ENCODE measurements at regions not wholly inside any gene's neighbourhood (a gene's known extent, or its start where the extent isn't known, plus 50 kb on each side); places are given as distances from the start of the nearest gene placed in this dataset.

DNA sequence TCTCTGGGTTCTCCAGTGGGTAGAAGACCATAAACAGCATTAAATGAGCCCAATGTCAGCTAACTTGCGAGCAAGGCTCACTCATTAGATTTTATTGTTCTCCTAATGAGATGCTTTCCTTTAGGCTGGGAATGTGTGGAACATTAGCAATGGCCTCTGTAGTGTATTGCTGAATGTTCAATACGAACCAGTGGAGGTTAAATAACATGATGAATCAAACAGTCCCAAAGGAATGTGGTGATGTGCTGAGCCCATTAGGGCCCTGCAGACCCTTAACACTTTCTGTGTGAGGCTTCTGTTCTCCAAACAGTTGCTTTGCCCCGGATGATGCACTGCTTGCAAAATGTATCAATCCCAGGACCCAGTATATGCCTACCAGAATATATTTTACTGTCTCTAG lies 225.5 kb downstream of the ATG4C start:
- Histone ChIP-seq H4K20me1 (ENCODE audit: insufficient read depth) (no peaks in the 10 kb centered on the region), H3K4me3 (IDR thresholded peaks at IDR 0.05; ENCODE audit: insufficient read depth, low read depth, low read length) (no peak overlapping the region), H3K4me1 (ENCODE audit: low read depth, poor library complexity, severe bottlenecking) (no peaks in the 10 kb centered on the region), H3K36me3 (ENCODE audit: insufficient read depth) (no peaks in the 10 kb centered on the region), H3K27ac (no peak overlapping the region), H3K9ac (no peak overlapping the region), H3K79me2 (ENCODE audit: insufficient read depth, low read depth) (no peaks in the 10 kb centered on the region), H3K27me3 (ENCODE audit: insufficient read depth, low read depth) (no peaks in the 10 kb centered on the region), H2AFZ (ENCODE audit: low read depth) (no peak overlapping the region), H3K4me2 (no peak overlapping the region)
- TF ChIP-seq CTCF (conservative IDR thresholded peaks at IDR 0.05; ENCODE audit: low read depth, low read length): no peak

DNA sequence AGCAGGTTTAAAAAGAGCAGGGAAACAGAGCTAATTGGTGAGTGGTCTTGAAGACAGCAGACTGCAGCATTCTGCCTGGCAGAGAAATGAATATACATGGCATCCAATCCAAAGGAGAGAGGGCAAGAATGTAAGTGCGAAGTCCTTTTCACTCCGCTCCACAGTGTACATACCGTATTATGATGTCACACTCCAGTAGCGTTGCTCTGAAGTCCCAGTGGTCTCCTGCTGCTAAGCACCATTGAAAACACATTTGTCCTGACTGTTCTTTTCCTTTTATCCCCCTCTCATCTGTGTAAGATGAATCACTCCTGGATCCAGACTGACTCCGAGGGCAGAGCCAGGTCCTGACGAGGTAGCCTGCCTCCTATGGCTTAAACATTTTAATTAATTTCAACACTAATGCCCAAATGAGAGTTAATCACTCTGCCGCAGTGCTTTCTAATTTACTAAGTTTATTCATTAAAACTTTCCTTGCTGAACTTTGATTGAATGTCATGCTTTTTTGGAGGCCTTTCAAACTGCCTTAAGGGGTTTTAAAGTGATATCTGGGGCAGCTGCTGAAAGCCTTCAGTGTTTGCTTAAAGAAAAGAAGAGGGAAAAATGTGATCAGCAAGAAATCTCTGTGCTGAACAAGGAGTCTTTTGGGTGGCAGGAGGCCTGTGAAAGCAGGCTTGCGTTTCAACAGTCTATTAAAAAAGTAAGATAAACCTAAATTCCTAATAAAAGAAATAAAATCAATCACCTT lies 227.2 kb downstream of the ATG4C start:
- Histone ChIP-seq H4K20me1 (ENCODE audit: insufficient read depth) (no peaks in the 10 kb centered on the region), H2AFZ (ENCODE audit: low read depth) (no peak overlapping the region), H3K27me3 (ENCODE audit: insufficient read depth, low read depth) (no peaks in the 10 kb centered on the region)

DNA sequence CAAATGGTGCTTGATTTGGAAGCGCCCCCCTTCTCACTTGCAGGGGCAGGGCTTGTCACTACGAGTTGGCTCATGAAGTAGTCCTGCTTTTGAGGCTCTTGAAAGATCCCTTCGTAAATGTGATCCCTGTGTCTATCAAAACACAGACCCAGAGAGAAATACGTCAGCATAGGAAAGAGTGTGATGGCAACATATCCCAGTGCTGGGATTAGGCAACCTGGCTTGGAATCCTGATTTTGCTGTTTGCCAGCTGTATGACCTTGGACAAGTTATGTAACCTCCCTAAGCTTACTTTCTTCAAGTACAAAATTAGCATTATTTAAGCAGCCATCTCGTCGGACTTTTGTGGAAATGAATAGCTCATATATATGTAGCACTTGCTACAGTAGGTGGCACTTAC lies 228.4 kb downstream of the ATG4C start:
- no peak overlapping the region for H3K4me3 ChIP-seq (IDR thresholded peaks at IDR 0.05; ENCODE audit: insufficient read depth, low read depth, low read length)
- no peak overlapping the region for H3K9ac ChIP-seq
- no peaks in the 10 kb centered on the region for H3K79me2 ChIP-seq (ENCODE audit: insufficient read depth, low read depth)
- H3K27ac ChIP-seq: no peak overlapping the region
- no peaks in the 10 kb centered on the region for H3K36me3 ChIP-seq (ENCODE audit: insufficient read depth)
- no peak overlapping the region for H2AFZ ChIP-seq (ENCODE audit: low read depth)
- no peak overlapping the region for H3K4me2 ChIP-seq
- TF ChIP-seq CTCF (conservative IDR thresholded peaks at IDR 0.05; ENCODE audit: low read depth, low read length): no peak
- H3K4me1 ChIP-seq (ENCODE audit: low read depth, poor library complexity, severe bottlenecking): no peaks in the 10 kb centered on the region
- H3K27me3 ChIP-seq (ENCODE audit: insufficient read depth, low read depth): no peaks in the 10 kb centered on the region
- no peaks in the 10 kb centered on the region for H4K20me1 ChIP-seq (ENCODE audit: insufficient read depth)

More for the DNA sequence above, 227.2 kb downstream of the ATG4C start:
- Histone ChIP-seq H3K4me3 (IDR thresholded peaks at IDR 0.05; ENCODE audit: insufficient read depth, low read depth, low read length) (no peak overlapping the region), H3K79me2 (ENCODE audit: insufficient read depth, low read depth) (no peaks in the 10 kb centered on the region), H3K4me1 (ENCODE audit: low read depth, poor library complexity, severe bottlenecking) (no peaks in the 10 kb centered on the region), H3K36me3 (ENCODE audit: insufficient read depth) (no peaks in the 10 kb centered on the region), H3K9ac (no peak overlapping the region), H3K27ac (no peak overlapping the region), H3K4me2 (no peak overlapping the region)
- TF ChIP-seq CTCF (conservative IDR thresholded peaks at IDR 0.05; ENCODE audit: low read depth, low read length): no peak

- Histone ChIP-seq H3K27ac (no peak overlapping the region), H3K9ac (no peak overlapping the region), H3K4me1 (ENCODE audit: low read depth, poor library complexity, severe bottlenecking) (no peaks in the 10 kb centered on the region), H3K27me3 (ENCODE audit: insufficient read depth, low read depth) (no peaks in the 10 kb centered on the region), H2AFZ (ENCODE audit: low read depth) (no peak overlapping the region), H4K20me1 (ENCODE audit: insufficient read depth) (no peaks in the 10 kb centered on the region), H3K4me2 (no peak overlapping the region), H3K4me3 (IDR thresholded peaks at IDR 0.05; ENCODE audit: insufficient read depth, low read depth, low read length) (no peak overlapping the region), H3K36me3 (ENCODE audit: insufficient read depth) (no peaks in the 10 kb centered on the region), H3K79me2 (ENCODE audit: insufficient read depth, low read depth) (no peaks in the 10 kb centered on the region)
- TF ChIP-seq CTCF (conservative IDR thresholded peaks at IDR 0.05; ENCODE audit: low read depth, low read length): no peak
Measured at GRCh38 chr1:63014267-63014666, 230.3 kb downstream of the ATG4C start.

Measured in KMS-11 (cell line).